Endothelial cell of umbilical vein (primary cell): ENCODE measurements at regions not wholly inside any gene's neighbourhood (a gene's known extent, or its start where the extent isn't known, plus 50 kb on each side); places are given as distances from the start of the nearest gene placed in this dataset.

Source experiments
- BruUV-seq: library from RNA; stranded (reverse); fragments of 400-500 nt; replicated peaks from 2 replicates; lab custom pipeline; 2021; lab: Mats Ljungman, UMichigan
- CTCF ChIA-PET: fragments of 300-600, 350-600 bp; sonication (Branson Sonifier 250); formaldehyde crosslinking; loops from one replicate; lab custom pipeline; 2021; ENCODE audit warnings: antibody characterized with exemption, inconsistent platforms; lab: Charles Lee
- POLR2A ChIA-PET: fragments of 300-600, 350-600 bp; sonication (Branson Sonifier 250); formaldehyde crosslinking; loops from one replicate; lab custom pipeline; 2021; ENCODE audit warnings: antibody characterized with exemption, inconsistent platforms; lab: Charles Lee
- DNase-seq: peaks from one replicate; pipeline ENCODE4 v3.0.0-alpha.2; 2011; ENCODE audit warnings: low read depth, low spot score
- FAIRE-seq: peaks from 2 replicates; lab custom pipeline; 2011; peaks lifted over from hg19 to GRCh38; lab: Jason Lieb, UNC
- H2AFZ ChIP-seq: 2 replicates; pipeline ENCODE4 v1.6.0; 2012; ENCODE audit warnings: low read depth, low read length, control low read depth, inconsistent platforms
- H3K27ac ChIP-seq: 2 replicates; pipeline ENCODE4 v1.5.1; 2011; ENCODE audit warnings: low read depth, mild to moderate bottlenecking, control low read depth, low read length, moderate library complexity; ENCODE audit not compliant: insufficient read depth
- H3K27me3 ChIP-seq, 2 experiments: 2 replicates each; pipeline versions ENCODE4 v1.6.0 to v1.6.1; 2011; ENCODE audit warnings: low read length in 2 of 2, mixed read lengths in 1 of 2; ENCODE audit not compliant: control insufficient read depth in 2 of 2, insufficient read depth in 2 of 2
- H3K36me3 ChIP-seq, 2 experiments: 2 replicates in 1 of 2; 3 replicates in 1 of 2; pipeline ENCODE4 v1.5.1; 2011; ENCODE audit warnings: low read length in 2 of 2, mild to moderate bottlenecking in 1 of 2, moderate library complexity in 1 of 2; ENCODE audit not compliant: control insufficient read depth in 2 of 2, insufficient read depth in 2 of 2; ENCODE audit errors: extremely low read depth in 1 of 2
- H3K4me1 ChIP-seq: 3 replicates; pipeline ENCODE4 v1.5.1; 2011; ENCODE audit warnings: mild to moderate bottlenecking, low read length; ENCODE audit not compliant: control insufficient read depth, insufficient read depth; ENCODE audit errors: extremely low read depth
- H3K4me2 ChIP-seq: 2 replicates; pipeline ENCODE4 v1.6.1; 2011; ENCODE audit warnings: low read length, control low read depth, mixed read lengths; ENCODE audit not compliant: insufficient read depth
- H3K4me3 ChIP-seq, 3 experiments: fragments of 200-600 bp in 1 of 3; sonication (generic), shearing (Covaris generic) in 1 of 3; replicated peaks in 1 of 3; 2 replicates each; pipeline ENCODE4 v1.5.1; 2011 to 2016; ENCODE audit warnings: control low read depth in 3 of 3, low read length in 3 of 3, mild to moderate bottlenecking in 2 of 3, inconsistent platforms in 1 of 3, low read depth in 1 of 3, moderate library complexity in 1 of 3; ENCODE audit not compliant: insufficient read depth in 1 of 3
- H3K79me2 ChIP-seq: 2 replicates; pipeline ENCODE4 v1.6.0; 2012; ENCODE audit warnings: low read length, inconsistent platforms; ENCODE audit not compliant: control insufficient read depth, insufficient read depth
- H3K9ac ChIP-seq: replicated peaks from 2 replicates; pipeline ENCODE3; 2011; ENCODE audit warnings: low read length, control low read depth; ENCODE audit not compliant: insufficient read depth; ENCODE audit errors: extremely low read depth
- H3K9me1 ChIP-seq: replicated peaks from 3 replicates; pipeline ENCODE4 v1.6.0; 2011; ENCODE audit warnings: mild to moderate bottlenecking, low read length; ENCODE audit not compliant: control insufficient read depth, insufficient read depth; ENCODE audit errors: extremely low read depth
- H3K9me3 ChIP-seq: replicated peaks from 2 replicates; pipeline ENCODE4 v1.5.1; 2012; ENCODE audit warnings: low read length, inconsistent platforms; ENCODE audit not compliant: control insufficient read depth, insufficient read depth
- H4K20me1 ChIP-seq: replicated peaks from 2 replicates; pipeline ENCODE3; 2011; ENCODE audit warnings: mild to moderate bottlenecking, low read length; ENCODE audit not compliant: control insufficient read depth, insufficient read depth; ENCODE audit errors: extremely low read depth
- CTCF ChIP-seq, 2 donors: IDR thresholded peaks; 1 replicate in 1 of 2; 2 replicates in 1 of 2; pipeline ENCODE4 v1.5.1; 2011; ENCODE audit warnings: low read length in 2 of 2, mild to moderate bottlenecking in 2 of 2, moderate library complexity in 2 of 2, control low read depth in 1 of 2, inconsistent platforms in 1 of 2, low read depth in 1 of 2; ENCODE audit not compliant: insufficient read depth in 1 of 2; ENCODE audit errors: extremely low read depth in 1 of 2
- EZH2 ChIP-seq: IDR thresholded peaks from 2 replicates; pipeline ENCODE4 v1.6.1; 2012; ENCODE audit warnings: borderline replicate concordance, low read depth, mild to moderate bottlenecking, moderate library complexity, low read length, inconsistent platforms; ENCODE audit not compliant: severe bottlenecking
- FOS ChIP-seq: IDR thresholded peaks from 2 replicates; pipeline ENCODE4 v1.6.1; 2011; ENCODE audit warnings: mild to moderate bottlenecking, low read length, moderate library complexity, borderline replicate concordance; ENCODE audit not compliant: insufficient read depth
- GATA2 ChIP-seq: IDR thresholded peaks from 2 replicates; pipeline ENCODE4 v1.7.0; 2011; ENCODE audit warnings: low read depth, mild to moderate bottlenecking, moderate library complexity, mixed read lengths, low read length; ENCODE audit not compliant: insufficient read length, insufficient read depth
- JUN ChIP-seq: IDR thresholded peaks from 2 replicates; pipeline ENCODE4 v1.6.1; 2011; ENCODE audit warnings: borderline replicate concordance, low read depth; ENCODE audit not compliant: insufficient read length, insufficient read depth
- MAX ChIP-seq: IDR thresholded peaks from 2 replicates; pipeline ENCODE4 v1.6.1; 2011; ENCODE audit not compliant: insufficient read depth, insufficient read length
- MYC ChIP-seq: IDR thresholded peaks from one replicate; pipeline ENCODE4 v1.6.1; 2011; ENCODE audit warnings: mild to moderate bottlenecking, low read depth, low read length
- POLR2A ChIP-seq: IDR thresholded peaks from 2 replicates; pipeline ENCODE4 v1.6.1; 2012; ENCODE audit warnings: low read depth, mild to moderate bottlenecking, control low read depth, low read length
- POLR2AphosphoS5 ChIP-seq: IDR thresholded peaks from 2 replicates; pipeline ENCODE4 v1.6.1; 2012; ENCODE audit warnings: low read depth, mild to moderate bottlenecking, control low read depth, low read length, moderate library complexity; ENCODE audit not compliant: insufficient read depth
- dilution Hi-C: fragments of 300-500 bp; cut with MboI; formaldehyde crosslinking; loops from one replicate; pipeline ENCODE4 v1.15.0; 2019; ENCODE audit warnings: low sequenced_read_pairs; ENCODE audit not compliant: extremely low pct_ligation_motif_present
- intact Hi-C: fragments of 100-400 bp; cut with micrococcal nuclease; formaldehyde crosslinking; loops from one replicate; pipeline ENCODE4 v1.10.0; 2022

- H3K4me3 ChIP-seq, result no peak overlapping the region
- TF ChIP-seq FOS (no peak), CTCF (IDR thresholded peaks at IDR 0.05; ENCODE audit: extremely low read depth in 1 of 2, insufficient read depth in 1 of 2, low read depth in 1 of 2, low read length in 2 of 2) (no peak), MYC (no peak), MAX (no peak), EZH2 (no peak), POLR2A (no peak), POLR2AphosphoS5 (no peak), GATA2 (no peak), JUN (no peak)
- no peak overlapping the region for H3K4me2 ChIP-seq
- dilution Hi-C loops (no loop called here), intact Hi-C loops (no loop called here)
- H3K79me2 ChIP-seq, result no peaks in the 10 kb centered on the region
- no peaks in the 10 kb centered on the region for H3K36me3 ChIP-seq
- CTCF ChIA-PET, result no interaction called here
- H2AFZ ChIP-seq, result no peak overlapping the region
- DNase-seq (no peak), FAIRE-seq (no peak)
- POLR2A ChIA-PET, result no interaction called here
- H3K4me1 ChIP-seq, result no peaks in the 10 kb centered on the region
- H4K20me1 ChIP-seq, result no peaks in the 10 kb centered on the region
- no TSS peak for BruUV-seq
- no peaks in the 10 kb centered on the region for H3K9me3 ChIP-seq
- no peaks in the 10 kb centered on the region for H3K27me3 ChIP-seq
- H3K27ac ChIP-seq, result no peak overlapping the region
- H3K9ac ChIP-seq, result no peak overlapping the region
- no peaks in the 10 kb centered on the region for H3K9me1 ChIP-seq
Observed at GRCh38 chr4:63777601-63778000, 631.6 kb downstream of the TECRL start.
